PFSK-1 (cell line): ENCODE measurements at regions not wholly inside any gene's neighbourhood (a gene's known extent, or its start where the extent isn't known, plus 50 kb on each side); places are given as distances from the start of the nearest gene placed in this dataset.

Source experiments
- FOXP2 ChIP-seq: optimal IDR thresholded peaks from 2 replicates; pipeline ENCODE3; 2011; ENCODE audit warnings: borderline replicate concordance, control low read depth, inconsistent platforms; ENCODE audit not compliant: insufficient read depth; ENCODE audit errors: extremely low read length, extremely low read depth
- POLR2AphosphoS5 ChIP-seq: IDR thresholded peaks from 2 replicates; pipeline ENCODE4 v1.6.1; 2012; ENCODE audit warnings: low read depth, mild to moderate bottlenecking, control low read depth, low read length, moderate library complexity
- REST ChIP-seq, 2 experiments: IDR thresholded peaks; 2 replicates each; pipeline versions ENCODE4 v1.6.1 to v1.8.0; 2011 to 2012; ENCODE audit warnings: low read depth in 2 of 2, low read length in 2 of 2, control low read depth in 1 of 2, inconsistent platforms in 1 of 2, mild to moderate bottlenecking in 1 of 2, moderate library complexity in 1 of 2; ENCODE audit not compliant: insufficient read depth in 1 of 2
- SIN3A ChIP-seq: IDR thresholded peaks from 2 replicates; pipeline ENCODE4 v1.6.1; 2012; ENCODE audit warnings: mild to moderate bottlenecking, low read length, moderate library complexity, borderline replicate concordance; ENCODE audit not compliant: insufficient read depth
- TAF1 ChIP-seq: IDR thresholded peaks from 2 replicates; pipeline ENCODE4 v1.6.1; 2012; ENCODE audit warnings: low read length, control low read depth, borderline replicate concordance; ENCODE audit not compliant: insufficient read depth

DNA sequence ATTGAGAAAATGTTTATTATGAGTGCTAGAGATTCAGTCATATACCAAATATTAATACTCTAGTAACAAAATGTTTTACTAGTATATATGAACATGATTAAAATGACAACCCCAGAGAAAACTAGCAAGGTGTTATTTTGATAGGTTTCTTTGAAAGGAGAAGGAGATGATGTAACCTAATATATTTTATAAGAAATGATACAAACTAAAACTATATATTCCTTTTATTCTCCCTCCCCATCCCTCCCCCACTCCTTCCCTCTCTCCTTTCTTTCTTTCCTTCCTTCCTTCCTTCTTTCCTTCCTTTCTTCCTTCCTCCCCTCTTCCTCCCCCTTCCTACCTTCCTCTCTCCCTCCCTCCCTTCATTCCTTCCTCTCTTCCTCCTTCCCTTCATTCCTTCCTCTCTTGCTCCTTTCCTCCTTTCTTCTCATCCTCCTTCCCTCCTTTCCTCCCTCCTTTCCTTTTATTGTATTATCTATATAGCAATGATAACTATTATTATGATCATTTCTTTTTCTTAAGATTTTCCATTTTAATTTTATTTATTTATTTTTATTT lies 215.3 kb upstream of the MEF2C start:
- TF ChIP-seq POLR2AphosphoS5 (no peak), TAF1 (no peak), FOXP2 (no peak), SIN3A (no peak), REST (IDR thresholded peaks at IDR 0.05; ENCODE audit: insufficient read depth in 1 of 2, low read depth in 2 of 2, low read length in 2 of 2) (no peak)

GRCh38 chr5:89097103-89097502 lies 214.1 kb upstream of the MEF2C start:
- TF ChIP-seq REST (IDR thresholded peaks at IDR 0.05; ENCODE audit: insufficient read depth in 1 of 2, low read depth in 2 of 2, low read length in 2 of 2) (no peak), TAF1 (no peak), FOXP2 (no peak), POLR2AphosphoS5 (no peak), SIN3A (no peak)

GRCh38 chr5:89095341-89095740 lies 212.4 kb upstream of the MEF2C start:
- TF ChIP-seq SIN3A (no peak), FOXP2 (no peak), POLR2AphosphoS5 (no peak), TAF1 (no peak), REST (IDR thresholded peaks at IDR 0.05; ENCODE audit: insufficient read depth in 1 of 2, low read depth in 2 of 2, low read length in 2 of 2) (no peak)

GRCh38 chr5:89090037-89090436 lies 207.1 kb upstream of the MEF2C start:
- TF ChIP-seq POLR2AphosphoS5 = no peak

DNA sequence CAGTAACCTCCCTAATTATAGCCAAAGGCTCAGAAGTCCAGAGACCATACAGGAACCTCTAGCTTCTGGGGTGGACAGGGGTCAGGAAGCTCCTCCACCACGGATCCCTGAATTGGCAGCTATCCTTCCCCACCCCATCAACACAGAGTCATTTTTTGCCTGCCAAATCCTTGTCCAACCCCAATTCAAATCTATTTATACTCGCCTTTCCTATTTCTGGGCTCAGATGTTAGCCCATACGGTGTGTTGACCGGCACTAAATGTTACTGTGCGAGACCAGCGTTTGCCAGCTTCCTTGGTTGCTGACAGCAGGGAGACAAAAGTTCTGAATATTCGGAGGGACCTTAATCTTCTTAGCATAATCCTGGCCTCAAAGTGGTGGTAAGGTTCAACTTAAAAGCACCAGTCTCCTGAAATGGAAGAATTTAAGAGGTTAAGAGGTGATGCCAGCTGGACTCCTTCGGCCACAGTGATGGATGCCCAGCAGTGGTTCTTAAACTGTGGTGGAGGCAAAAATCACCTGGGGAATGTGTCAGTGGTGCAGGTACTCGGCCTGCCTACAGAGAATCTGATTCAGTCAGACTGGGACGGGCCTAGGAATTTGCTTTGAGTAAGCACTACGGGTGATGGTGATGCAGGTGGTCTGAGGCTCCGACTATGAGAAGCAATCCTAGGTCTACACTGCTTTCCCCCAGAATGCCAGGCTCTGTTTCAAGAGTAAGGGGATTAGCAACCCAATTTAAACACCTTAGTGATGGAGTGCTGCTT lies 204.8 kb upstream of the MEF2C start:
- TF ChIP-seq TAF1 (no peak), POLR2AphosphoS5 (no peak), SIN3A (no peak), REST (IDR thresholded peaks at IDR 0.05; ENCODE audit: insufficient read depth in 1 of 2, low read depth in 2 of 2, low read length in 2 of 2) (no peak)
